ENCODE measurements at regions not wholly inside any gene's neighbourhood (a gene's known extent, or its start where the extent isn't known, plus 50 kb on each side); places are given as distances from the start of the nearest gene placed in this dataset.

DNA sequence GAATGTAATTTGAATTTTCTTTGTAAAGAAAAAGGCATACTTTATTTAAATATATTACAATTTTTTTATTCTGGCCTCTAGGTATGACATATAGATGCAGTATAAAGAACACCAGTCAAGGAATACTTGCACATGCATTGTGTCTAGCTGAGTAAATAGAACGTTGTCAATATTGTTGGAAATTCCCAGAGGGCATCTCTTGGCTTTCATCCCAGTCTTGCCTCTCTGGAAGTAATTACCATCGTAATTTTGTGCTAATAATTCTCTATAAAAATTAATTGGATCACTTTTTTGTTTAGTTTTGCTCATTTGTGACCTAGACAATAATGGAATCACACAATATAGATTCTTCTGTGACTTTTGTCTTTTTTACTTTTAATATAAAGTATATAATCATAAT is 1052.3 kb upstream of the CELF2 start:
- dilution Hi-C loops (cut with MboI; ENCODE audit: extremely low pct_ligation_motif_present, low sequenced_read_pairs) = no loop called here

More for the DNA sequence above, 1052.3 kb upstream of the CELF2 start:
- Histone ChIP-seq H3K27me3 (ENCODE audit: control insufficient read depth in 2 of 2, insufficient read depth in 2 of 2, low read length in 2 of 2) (no peaks in the 10 kb centered on the region), H4K20me1 (replicated peaks; ENCODE audit: control insufficient read depth, extremely low read depth, insufficient read depth, low read length) (no peaks in the 10 kb centered on the region), H3K36me3 (ENCODE audit: control insufficient read depth in 2 of 2, extremely low read depth in 1 of 2, insufficient read depth in 2 of 2, low read length in 2 of 2) (no peaks in the 10 kb centered on the region), H2AFZ (ENCODE audit: low read depth, low read length) (no peak overlapping the region), H3K4me3 (replicated peaks in 1 of 3; ENCODE audit: insufficient read depth in 1 of 3, low read depth in 1 of 3, low read length in 3 of 3) (no peak overlapping the region), H3K9me3 (replicated peaks; ENCODE audit: control insufficient read depth, insufficient read depth, low read length) (no peaks in the 10 kb centered on the region), H3K4me2 (ENCODE audit: insufficient read depth, low read length) (no peak overlapping the region), H3K9me1 (replicated peaks; ENCODE audit: control insufficient read depth, extremely low read depth, insufficient read depth, low read length) (no peaks in the 10 kb centered on the region), H3K4me1 (ENCODE audit: control insufficient read depth, extremely low read depth, insufficient read depth, low read length) (no peaks in the 10 kb centered on the region), H3K27ac (ENCODE audit: insufficient read depth, low read depth, low read length) (no peak overlapping the region), H3K9ac (replicated peaks; ENCODE audit: extremely low read depth, insufficient read depth, low read length) (no peak overlapping the region), H3K79me2 (ENCODE audit: control insufficient read depth, insufficient read depth, low read length) (no peaks in the 10 kb centered on the region)
- intact Hi-C loops (cut with micrococcal nuclease) = no loop called here
- ChIA-PET POLR2A (no interaction called here), CTCF (no interaction called here)
- BruUV-seq (replicated peaks) = no TSS peak
- DNase-seq (ENCODE audit: low read depth, low spot score) = no peak
- TF ChIP-seq JUN (IDR thresholded peaks at IDR 0.05; ENCODE audit: borderline replicate concordance, insufficient read depth, insufficient read length, low read depth) (no peak), POLR2A (IDR thresholded peaks at IDR 0.05; ENCODE audit: low read depth, low read length) (no peak), GATA2 (IDR thresholded peaks at IDR 0.05; ENCODE audit: insufficient read depth, insufficient read length, low read depth, low read length) (no peak), EZH2 (IDR thresholded peaks at IDR 0.05; ENCODE audit: borderline replicate concordance, low read depth, low read length, severe bottlenecking) (no peak), FOS (IDR thresholded peaks at IDR 0.05; ENCODE audit: borderline replicate concordance, insufficient read depth, low read length) (no peak), MYC (IDR thresholded peaks at IDR 0.05; ENCODE audit: low read depth, low read length) (no peak), POLR2AphosphoS5 (IDR thresholded peaks at IDR 0.05; ENCODE audit: insufficient read depth, low read depth, low read length) (no peak)
- TF ChIP-seq, protein P1, sequence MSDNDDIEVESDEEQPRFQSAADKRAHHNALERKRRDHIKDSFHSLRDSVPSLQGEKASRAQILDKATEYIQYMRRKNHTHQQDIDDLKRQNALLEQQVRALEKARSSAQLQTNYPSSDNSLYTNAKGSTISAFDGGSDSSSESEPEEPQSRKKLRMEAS (IDR thresholded peaks at IDR 0.05; ENCODE audit: insufficient read depth, insufficient read length) = no peak
- TF ChIP-seq, protein P2, sequence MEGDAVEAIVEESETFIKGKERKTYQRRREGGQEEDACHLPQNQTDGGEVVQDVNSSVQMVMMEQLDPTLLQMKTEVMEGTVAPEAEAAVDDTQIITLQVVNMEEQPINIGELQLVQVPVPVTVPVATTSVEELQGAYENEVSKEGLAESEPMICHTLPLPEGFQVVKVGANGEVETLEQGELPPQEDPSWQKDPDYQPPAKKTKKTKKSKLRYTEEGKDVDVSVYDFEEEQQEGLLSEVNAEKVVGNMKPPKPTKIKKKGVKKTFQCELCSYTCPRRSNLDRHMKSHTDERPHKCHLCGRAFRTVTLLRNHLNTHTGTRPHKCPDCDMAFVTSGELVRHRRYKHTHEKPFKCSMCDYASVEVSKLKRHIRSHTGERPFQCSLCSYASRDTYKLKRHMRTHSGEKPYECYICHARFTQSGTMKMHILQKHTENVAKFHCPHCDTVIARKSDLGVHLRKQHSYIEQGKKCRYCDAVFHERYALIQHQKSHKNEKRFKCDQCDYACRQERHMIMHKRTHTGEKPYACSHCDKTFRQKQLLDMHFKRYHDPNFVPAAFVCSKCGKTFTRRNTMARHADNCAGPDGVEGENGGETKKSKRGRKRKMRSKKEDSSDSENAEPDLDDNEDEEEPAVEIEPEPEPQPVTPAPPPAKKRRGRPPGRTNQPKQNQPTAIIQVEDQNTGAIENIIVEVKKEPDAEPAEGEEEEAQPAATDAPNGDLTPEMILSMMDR (IDR thresholded peaks at IDR 0.05; ENCODE audit: extremely low read depth in 1 of 2, insufficient read depth in 1 of 2, low read depth in 1 of 2, low read length in 2 of 2) = no peak
- FAIRE-seq = no peak

Data from endothelial cell of umbilical vein (primary cell).